ENCODE measurements at regions not wholly inside any gene's neighbourhood (a gene's known extent, or its start where the extent isn't known, plus 50 kb on each side); places are given as distances from the start of the nearest gene placed in this dataset.

GRCh38 chr1:38283696-38284470 lies 237.3 kb upstream of the POU3F1 start:
- no peak for TF ChIP-seq POLR2AphosphoS5 (IDR thresholded peaks at IDR 0.05; ENCODE audit: low read depth, low read length)
- no peak for TF ChIP-seq POLR2A (IDR thresholded peaks at IDR 0.05; ENCODE audit: low read depth, low read length)
- TF ChIP-seq PAX5 (IDR thresholded peaks at IDR 0.05; ENCODE audit: insufficient read depth, low read length, severe bottlenecking), result no peak
- TF ChIP-seq TAF1 (IDR thresholded peaks at IDR 0.05; ENCODE audit: low read depth, low read length), result no peak

Data from GM12891 (cell line).